HG02870 (cell line): ENCODE measurements at regions not wholly inside any gene's neighbourhood (a gene's known extent, or its start where the extent isn't known, plus 50 kb on each side); places are given as distances from the start of the nearest gene placed in this dataset.

Experiments used
- ATAC-seq: cut with Tn5 transposase; IDR thresholded peaks from one replicate; pipeline ENCODE4 v1.9.1; 2021; ENCODE audit warnings: mild to moderate bottlenecking, moderate library complexity; ENCODE audit not compliant: unreplicated experiment

GRCh38 chr5:96075579-96076289 lies 114.1 kb upstream of the ELL2 start:
- ATAC-seq: no peak

- ATAC-seq: no peak
Observed at GRCh38 chr5:96074870-96075269, 113.2 kb upstream of the ELL2 start.

- no peak for ATAC-seq
Observed at GRCh38 chr5:96074460-96074859, 112.8 kb upstream of the ELL2 start.

GRCh38 chr5:96072791-96073165 lies 111.1 kb upstream of the ELL2 start:
- no peak for ATAC-seq

DNA sequence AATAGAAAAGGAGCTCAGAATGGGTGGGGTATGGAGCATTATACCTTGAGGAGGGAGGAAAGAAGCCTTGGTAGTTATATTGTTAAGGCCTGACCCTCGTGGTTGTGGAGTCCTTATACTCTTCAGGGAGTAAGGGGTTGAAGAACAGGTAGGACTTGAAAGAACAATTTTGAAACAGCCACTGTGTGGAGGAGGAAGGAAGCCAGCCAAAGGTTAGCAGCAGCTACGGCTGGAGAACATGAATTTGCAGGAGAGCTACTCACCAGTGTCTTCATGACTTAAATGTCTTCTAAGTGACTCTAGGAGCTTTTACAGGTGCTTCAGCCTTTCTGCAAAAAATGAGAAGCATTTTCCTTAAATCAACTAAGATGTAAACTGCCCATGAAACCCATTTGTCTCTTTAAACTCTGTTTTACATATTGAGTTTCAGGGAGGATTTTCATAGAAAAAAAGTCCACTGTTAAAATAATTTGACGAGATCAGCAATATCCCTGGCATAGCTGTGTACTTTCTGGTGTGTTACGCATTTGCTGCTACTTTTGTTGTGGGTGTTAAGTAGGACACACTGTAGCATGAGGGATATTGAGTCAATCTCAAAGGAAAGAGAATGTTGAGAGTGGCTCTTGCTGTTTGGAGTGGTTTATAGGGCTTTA lies 110.6 kb upstream of the ELL2 start:
- ATAC-seq: no peak

DNA sequence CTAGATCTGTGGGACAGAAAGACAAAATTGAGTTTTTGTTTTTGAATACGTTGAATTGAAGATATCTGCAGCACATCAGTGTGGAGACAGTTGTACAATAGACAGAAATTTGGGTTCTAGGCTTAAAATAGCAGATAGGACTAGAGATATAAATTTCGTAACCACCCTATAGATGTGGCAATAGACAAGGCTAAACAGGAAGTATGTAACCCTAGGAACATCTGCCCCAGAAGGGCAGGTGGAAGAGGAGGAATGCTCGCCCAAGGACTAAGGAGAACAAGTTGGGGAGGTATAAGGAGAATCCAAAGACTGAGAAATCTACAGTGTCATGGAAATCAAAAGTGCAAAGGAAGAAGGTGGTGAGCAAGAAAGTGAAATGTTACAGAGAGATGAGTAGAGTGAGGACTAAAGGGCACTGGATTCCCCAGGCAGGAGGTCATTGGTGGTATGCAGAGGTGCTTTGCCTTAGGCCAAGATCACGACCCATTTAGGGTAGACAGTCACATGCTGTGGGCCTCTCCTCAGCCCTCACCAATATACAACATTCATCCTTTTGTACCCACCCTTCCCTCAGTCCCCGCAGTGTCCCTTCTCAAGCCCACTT lies 109.1 kb upstream of the ELL2 start:
- no peak for ATAC-seq

DNA sequence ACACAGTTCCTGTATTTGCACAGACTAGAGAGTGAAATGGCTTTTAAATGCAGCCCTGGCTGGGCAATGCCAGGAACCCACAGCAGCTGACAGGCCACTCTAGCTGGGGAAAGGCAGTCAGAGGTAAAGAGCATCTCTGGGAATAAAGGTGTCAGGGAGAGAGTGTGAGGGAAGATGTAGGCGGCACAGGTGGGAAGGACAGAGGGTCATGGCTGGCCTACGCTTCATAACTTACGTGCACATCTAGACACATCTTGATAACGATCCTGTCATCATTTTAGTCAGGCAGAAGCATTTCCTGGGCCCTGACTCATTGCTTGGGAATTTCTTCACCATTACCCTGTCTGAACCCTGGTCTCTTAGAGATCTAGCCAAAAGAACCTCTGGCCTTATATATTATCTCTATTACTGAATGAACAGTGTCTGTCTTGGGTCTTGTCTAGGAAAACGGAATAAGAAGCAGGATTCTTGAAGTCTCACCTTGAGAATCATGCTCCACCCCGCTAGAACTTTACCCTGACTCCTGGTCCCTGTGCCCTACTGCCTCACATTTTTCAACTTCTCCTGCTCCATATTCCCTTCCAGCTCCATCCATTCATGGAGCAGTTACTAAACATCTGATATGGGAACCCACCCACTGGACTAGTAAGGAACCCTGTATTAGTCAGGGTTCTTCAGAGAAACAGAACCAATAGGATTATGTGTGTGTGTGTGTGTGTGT lies 106.4 kb upstream of the ELL2 start:
- no peak for ATAC-seq

GRCh38 chr5:96067251-96067650 lies 105.6 kb upstream of the ELL2 start:
- ATAC-seq: no peak

- no peak for ATAC-seq
Observed at GRCh38 chr5:96066386-96066719, 104.7 kb upstream of the ELL2 start.

DNA sequence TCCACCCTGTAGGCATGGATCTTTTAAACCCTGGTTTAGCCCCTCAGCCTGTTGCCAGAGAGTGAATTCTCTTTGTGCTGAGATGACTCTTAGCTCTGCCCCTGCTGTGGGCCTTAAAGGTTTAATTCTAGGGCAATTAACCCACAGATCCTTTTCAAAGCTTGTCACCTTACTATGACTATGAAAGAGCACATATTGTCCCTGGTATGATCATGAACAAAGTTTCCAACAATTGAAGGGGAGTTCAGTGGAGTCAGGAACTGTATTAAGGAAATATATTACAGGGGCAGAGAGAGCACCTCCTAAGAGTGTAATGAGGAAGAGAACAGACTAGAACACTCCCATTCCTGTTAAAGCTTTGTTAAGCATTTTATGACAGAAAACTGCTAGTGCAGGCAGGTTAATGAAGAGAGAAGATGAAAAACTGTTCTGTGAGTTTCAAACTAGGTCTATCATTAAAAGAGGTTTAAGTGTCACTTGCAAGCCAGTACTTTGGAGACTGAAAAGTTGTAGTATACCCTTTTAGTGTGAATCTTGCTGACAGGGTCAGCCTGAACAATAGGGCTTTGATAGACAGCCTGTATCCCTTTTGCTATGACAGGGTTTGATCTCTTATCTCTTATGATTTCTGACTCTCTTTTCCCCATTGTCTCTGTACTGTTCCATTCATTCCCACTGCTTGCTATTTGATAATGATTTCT lies 104.2 kb upstream of the ELL2 start:
- ATAC-seq: no peak

DNA sequence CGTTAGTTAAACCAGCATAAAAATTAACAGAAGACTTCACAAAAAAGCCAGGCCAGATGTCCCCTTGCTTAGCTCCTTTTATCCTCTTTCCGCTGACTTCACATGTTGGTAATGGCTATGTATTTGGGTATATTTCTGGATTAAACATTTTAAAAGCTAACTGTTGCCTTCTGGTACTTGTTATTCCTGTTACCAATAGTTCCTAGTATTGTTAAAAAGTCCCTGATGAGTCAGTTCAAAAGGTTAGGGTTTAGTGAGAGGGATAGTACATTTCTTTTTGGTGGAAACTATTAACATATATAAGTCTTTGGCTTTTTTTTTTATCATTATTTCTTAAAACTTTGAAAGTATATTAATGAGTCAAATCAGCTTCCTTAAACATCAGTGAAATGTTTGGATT lies 103.2 kb upstream of the ELL2 start:
- ATAC-seq: no peak

- no peak for ATAC-seq
Observed at GRCh38 chr5:96062836-96063235, 101.2 kb upstream of the ELL2 start.

GRCh38 chr5:96058084-96058483 lies 96.4 kb upstream of the ELL2 start:
- no peak for ATAC-seq

GRCh38 chr5:96054311-96055030 lies 92.8 kb upstream of the ELL2 start:
- ATAC-seq: no peak

DNA sequence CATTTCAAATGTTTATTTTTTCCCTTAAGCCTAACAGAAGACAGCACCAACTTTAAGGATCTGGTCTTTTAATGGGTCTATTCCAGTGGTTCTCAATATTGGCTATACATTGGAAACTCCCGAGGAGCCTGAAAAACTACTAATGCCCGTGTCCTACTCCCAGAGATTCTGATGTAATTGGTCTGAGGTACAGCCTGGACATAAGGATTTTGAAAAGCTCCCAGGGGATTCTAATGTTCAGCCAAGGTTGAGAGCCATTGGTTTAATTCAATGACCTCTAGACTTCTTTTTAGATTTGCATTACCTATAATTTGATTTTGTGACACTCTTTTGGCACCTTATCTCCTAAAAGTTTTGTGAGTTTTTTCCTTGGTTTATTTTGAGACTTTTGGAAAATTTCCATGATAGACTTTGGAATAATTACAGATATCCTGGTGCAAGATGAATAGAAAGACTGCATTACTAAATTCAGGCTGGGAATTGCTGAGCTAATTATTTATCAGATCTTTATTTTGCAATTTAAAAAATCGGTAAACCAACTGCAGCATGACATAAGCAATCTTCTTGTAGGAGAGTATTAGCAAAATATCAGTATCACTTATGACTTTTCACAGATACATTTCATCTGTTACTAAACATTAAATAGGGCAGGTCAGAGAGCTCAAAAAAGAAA lies 91.5 kb upstream of the ELL2 start:
- no peak for ATAC-seq

GRCh38 chr5:96052374-96052773 lies 90.7 kb upstream of the ELL2 start:
- ATAC-seq: no peak

GRCh38 chr5:96051401-96051830 lies 89.8 kb upstream of the ELL2 start:
- ATAC-seq: no peak

GRCh38 chr5:96050273-96050880 lies 88.7 kb upstream of the ELL2 start:
- ATAC-seq: no peak

DNA sequence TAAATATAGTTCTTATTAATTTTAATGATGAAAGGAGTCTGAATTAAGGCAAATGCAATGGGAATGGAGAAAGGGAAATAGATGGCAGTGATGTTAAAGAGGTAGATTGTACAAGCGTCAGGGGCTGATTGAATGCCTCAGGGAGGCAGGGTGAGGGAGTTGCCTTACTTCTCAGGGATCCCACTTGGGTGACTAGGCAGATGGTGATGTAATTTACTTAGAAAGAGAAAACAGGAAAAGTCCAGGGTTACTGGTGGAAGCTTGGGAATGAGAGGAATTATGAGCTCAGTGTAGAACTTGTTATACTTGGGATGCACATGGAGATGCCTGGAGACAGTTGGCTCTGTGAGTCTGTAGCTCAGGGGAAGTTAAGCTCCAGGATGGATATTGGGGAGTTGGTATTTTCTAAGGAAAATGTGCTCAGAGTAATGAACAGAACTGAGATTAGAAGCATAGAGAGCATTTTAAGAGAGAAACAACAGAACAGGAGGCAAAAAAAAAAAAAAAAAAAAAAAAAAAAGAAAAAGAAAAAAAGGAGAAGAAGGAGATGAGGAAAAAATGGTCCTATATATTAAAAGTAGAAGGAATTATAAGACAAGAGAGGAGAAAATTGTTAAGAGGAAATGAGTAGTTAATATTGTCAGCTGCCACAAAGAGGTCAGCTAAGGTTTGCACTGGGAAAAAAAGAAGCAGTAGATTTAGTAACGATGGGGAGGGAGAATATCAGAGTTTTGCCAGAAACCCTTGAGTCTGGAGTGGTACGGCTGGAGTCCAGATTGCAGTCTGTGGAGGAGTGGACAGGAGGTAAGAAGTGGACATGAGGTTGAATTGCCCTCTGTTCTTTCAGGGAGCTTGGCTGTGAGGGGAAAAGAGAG lies 88.0 kb upstream of the ELL2 start:
- no peak for ATAC-seq
